Common myeloid progenitor, CD34-positive (primary cell): ENCODE measurements at regions not wholly inside any gene's neighbourhood (a gene's known extent, or its start where the extent isn't known, plus 50 kb on each side); places are given as distances from the start of the nearest gene placed in this dataset.

Experiments
- CTCF ChIA-PET: fragments of 350-600 bp; sonication (Branson Sonifier 250); formaldehyde crosslinking; loops from one replicate; lab custom pipeline; 2021; ENCODE audit warnings: antibody characterized with exemption; lab: Charles Lee
- POLR2A ChIA-PET: fragments of 350-600 bp; sonication (Branson Sonifier 250); formaldehyde crosslinking; loops from one replicate; lab custom pipeline; 2021; ENCODE audit warnings: antibody characterized with exemption; lab: Charles Lee
- DNase-seq, 3 donors: peaks; one replicate each; pipeline versions ENCODE4 v3.0.0 to v3.0.0-alpha.2; 2013
- H3K27ac ChIP-seq, 2 experiments: 1 replicate in 1 of 2; 2 replicates in 1 of 2; pipeline ENCODE4 v1.7.0; 2013; ENCODE audit warnings: inconsistent platforms in 2 of 2, low read length in 2 of 2, mild to moderate bottlenecking in 2 of 2, low read depth in 1 of 2, moderate library complexity in 1 of 2; ENCODE audit not compliant: severe bottlenecking in 2 of 2, insufficient read depth in 1 of 2, poor library complexity in 1 of 2
- H3K27me3 ChIP-seq, 5 experiments: replicated peaks in 2 of 5; 1 replicate in 3 of 5; 2 replicates in 2 of 5; pipeline versions ENCODE4 v1.6.1 to v1.7.0; 2013; ENCODE audit warnings: low read length in 4 of 5, mild to moderate bottlenecking in 2 of 5, moderate library complexity in 2 of 5, inconsistent platforms in 1 of 5; ENCODE audit not compliant: insufficient read depth in 5 of 5, control insufficient read depth in 4 of 5
- H3K36me3 ChIP-seq, 4 experiments: 1 replicate in 2 of 4; 2 replicates in 2 of 4; pipeline versions ENCODE4 v1.6.1 to v1.7.0; 2013; ENCODE audit warnings: low read length in 3 of 4, control low read depth in 1 of 4, mild to moderate bottlenecking in 1 of 4; ENCODE audit not compliant: control insufficient read depth in 4 of 4, insufficient read depth in 4 of 4
- H3K4me1 ChIP-seq, 4 experiments: 1 replicate in 3 of 4; 2 replicates in 1 of 4; pipeline versions ENCODE4 v1.6.1 to v1.7.1; 2013; ENCODE audit warnings: low read length in 3 of 4, mild to moderate bottlenecking in 3 of 4, control low read depth in 1 of 4, inconsistent platforms in 1 of 4, moderate library complexity in 1 of 4; ENCODE audit not compliant: control insufficient read depth in 4 of 4, insufficient read depth in 4 of 4; ENCODE audit errors: control extremely low read depth in 1 of 4
- H3K4me3 ChIP-seq, 7 experiments: 1 replicate in 4 of 7; 2 replicates in 3 of 7; pipeline versions ENCODE4 v1.5.1 to v1.7.0; 2013; ENCODE audit warnings: mild to moderate bottlenecking in 7 of 7, low read length in 6 of 7, moderate library complexity in 6 of 7, inconsistent platforms in 2 of 7, low read depth in 2 of 7, control low read depth in 1 of 7; ENCODE audit not compliant: insufficient read depth in 4 of 7, control insufficient read depth in 1 of 7; ENCODE audit errors: extremely low read depth in 1 of 7
- H3K9me3 ChIP-seq, 5 experiments: 1 replicate in 4 of 5; 2 replicates in 1 of 5; pipeline versions ENCODE4 v1.6.1 to v1.7.1; 2013; ENCODE audit warnings: low read length in 4 of 5, mild to moderate bottlenecking in 2 of 5, inconsistent platforms in 1 of 5, low read depth in 1 of 5, moderate library complexity in 1 of 5; ENCODE audit not compliant: control insufficient read depth in 4 of 5, insufficient read depth in 2 of 5; ENCODE audit errors: control extremely low read depth in 1 of 5
- WGBS: methylation state at CpG from one replicate; pipeline ENCODE4 v1.1.5; 2013; ENCODE audit not compliant: insufficient coverage; 5-methylcytosine and 5-hydroxymethylcytosine counted together

DNA sequence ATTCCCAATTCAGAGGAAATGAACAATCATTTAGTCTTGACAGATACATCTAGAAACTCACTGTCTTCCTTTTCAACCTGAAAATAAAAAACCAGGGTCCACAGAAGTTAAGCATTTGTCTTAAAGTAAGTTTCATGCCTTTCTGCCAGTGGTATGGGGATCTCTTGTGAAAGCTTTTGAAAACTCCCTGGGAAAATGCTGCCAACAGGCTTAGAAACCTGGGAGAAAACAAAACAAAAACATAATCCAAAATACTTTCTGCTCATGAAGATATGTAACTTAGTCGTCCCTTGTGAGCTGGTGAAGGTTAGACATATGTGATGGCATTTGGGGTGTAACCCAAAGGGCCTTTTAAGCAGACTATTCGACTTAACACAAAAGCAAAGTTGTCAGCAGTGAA is 66.4 kb upstream of the ZNF438 start:
- Histone ChIP-seq H3K27me3 (peaks cover 0 to 2% (median 0%) of the 10 kb centered on the region in 5 experiments), H3K27ac (no peak overlapping the region), H3K4me1 (peaks cover 0 to 8% (median 5%) of the 10 kb centered on the region in 4 experiments), H3K36me3 (no peaks in the 10 kb centered on the region), H3K9me3 (no peaks in the 10 kb centered on the region), H3K4me3 (no peak overlapping the region)
- 100% methylated on average over 2 of the region's 2 CpGs for WGBS
- DNase-seq = no peak
- CTCF ChIA-PET = interaction anchor here (0.6 kb wide), 1 partner anchor 813 kb away, joined by 4 read pairs; no protein-coding TSS in a partner anchor
- POLR2A ChIA-PET = no interaction called here

GRCh38 chr10:31099094-31099493 is 67.4 kb upstream of the ZNF438 start:
- Histone ChIP-seq H3K27me3 (peaks cover 0 to 2% (median 0%) of the 10 kb centered on the region in 5 experiments), H3K27ac (no peak overlapping the region), H3K4me1 (peaks cover 0 to 8% (median 5%) of the 10 kb centered on the region in 4 experiments), H3K9me3 (no peaks in the 10 kb centered on the region), H3K4me3 (no peak overlapping the region), H3K36me3 (no peaks in the 10 kb centered on the region)
- no peak for DNase-seq
- ChIA-PET CTCF (no interaction called here), POLR2A (no interaction called here)
- WGBS = 85% methylated on average over 8 of the region's 10 CpGs

GRCh38 chr10:31099664-31100063 is 68.0 kb upstream of the ZNF438 start:
- H3K4me3 ChIP-seq = no peak overlapping the region
- no peaks in the 10 kb centered on the region for H3K9me3 ChIP-seq
- POLR2A ChIA-PET = no interaction called here
- no peak overlapping the region for H3K27ac ChIP-seq
- DNase-seq = no peak
- peaks cover 0 to 8% (median 5%) of the 10 kb centered on the region in 4 experiments for H3K4me1 ChIP-seq
- peaks cover 0 to 2% (median 0%) of the 10 kb centered on the region in 5 experiments for H3K27me3 ChIP-seq
- H3K36me3 ChIP-seq = no peaks in the 10 kb centered on the region
- 98% methylated on average over 9 of the region's 10 CpGs for WGBS
- CTCF ChIA-PET = no interaction called here

DNA sequence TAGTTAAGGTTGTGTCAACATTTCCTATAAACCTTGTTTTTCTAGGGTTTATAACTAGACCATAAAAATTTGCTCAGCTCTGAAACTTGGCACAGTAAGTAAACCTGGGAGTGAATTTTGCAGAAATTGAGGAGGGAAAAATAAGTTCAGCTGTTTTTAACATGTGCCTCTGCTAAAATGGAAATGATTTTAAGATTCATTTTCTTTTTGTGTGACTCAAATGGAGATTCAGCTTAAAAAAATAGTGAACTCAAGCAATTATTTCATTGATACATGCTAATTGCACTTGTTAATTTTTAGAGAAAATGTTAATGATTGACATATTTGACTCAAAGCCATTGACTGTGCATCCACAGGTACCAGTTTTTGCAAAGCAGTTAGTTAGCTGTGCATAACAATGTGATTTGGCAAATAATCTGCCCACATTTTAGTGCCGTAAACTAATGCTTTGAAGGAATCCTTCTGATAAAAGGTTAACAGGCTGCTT is 68.5 kb upstream of the ZNF438 start:
- H3K27me3 ChIP-seq = peaks cover 0 to 2% (median 0%) of the 10 kb centered on the region in 5 experiments
- POLR2A ChIA-PET = no interaction called here
- CTCF ChIA-PET = no interaction called here
- H3K4me3 ChIP-seq = no peak overlapping the region
- no peak for DNase-seq
- H3K27ac ChIP-seq = no peak overlapping the region
- peaks cover 0 to 8% (median 5%) of the 10 kb centered on the region in 4 experiments for H3K4me1 ChIP-seq
- no peaks in the 10 kb centered on the region for H3K36me3 ChIP-seq
- no CpG with 5 or more reads among the region's 1 CpG for WGBS
- H3K9me3 ChIP-seq = no peaks in the 10 kb centered on the region

GRCh38 chr10:31100662-31101061 is 69.0 kb upstream of the ZNF438 start:
- WGBS = 91% methylated on average over 7 of the region's 8 CpGs
- Histone ChIP-seq H3K9me3 (no peaks in the 10 kb centered on the region), H3K27ac (no peak overlapping the region), H3K4me3 (no peak overlapping the region), H3K4me1 (peaks cover 0 to 8% (median 5%) of the 10 kb centered on the region in 4 experiments), H3K36me3 (no peaks in the 10 kb centered on the region), H3K27me3 (peaks cover 0 to 2% (median 0%) of the 10 kb centered on the region in 5 experiments)
- POLR2A ChIA-PET = no interaction called here
- DNase-seq = no peak
- CTCF ChIA-PET = interaction anchor here (1.2 kb wide), 1 partner anchor 9 kb away, joined by 4 read pairs; no protein-coding TSS in a partner anchor

DNA sequence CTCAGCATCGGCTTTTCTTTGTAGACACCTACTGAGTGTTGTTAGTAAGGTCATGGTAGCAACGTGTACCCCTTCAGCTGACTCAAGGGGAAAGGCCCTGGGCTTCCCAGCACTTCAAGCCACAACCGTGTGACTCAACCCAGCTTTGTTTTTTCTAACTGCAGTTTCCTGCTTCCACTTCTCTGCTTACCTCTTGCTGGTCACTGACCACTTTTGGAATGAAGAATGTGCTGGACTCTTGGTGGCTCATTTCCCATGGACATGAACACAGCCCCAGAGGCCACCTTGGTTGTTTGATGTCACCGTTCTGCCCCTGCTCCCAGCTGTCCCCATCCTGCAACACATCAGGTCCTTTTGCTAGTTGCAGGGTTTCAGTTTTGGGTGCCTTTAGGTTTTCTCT is 69.5 kb upstream of the ZNF438 start:
- ChIA-PET POLR2A (no interaction called here), CTCF (interaction anchor here (1.2 kb wide), 1 partner anchor 10 kb away, joined by 4 read pairs; no protein-coding TSS in a partner anchor)
- DNase-seq = peak in 2 of 3 donors; percentile 50
- peaks cover 0 to 8% (median 5%) of the 10 kb centered on the region in 4 experiments for H3K4me1 ChIP-seq
- H3K36me3 ChIP-seq = no peaks in the 10 kb centered on the region
- 31% methylated on average over 3 of the region's 4 CpGs for WGBS
- peaks cover 0 to 2% (median 0%) of the 10 kb centered on the region in 5 experiments for H3K27me3 ChIP-seq
- H3K9me3 ChIP-seq = no peaks in the 10 kb centered on the region
- no peak overlapping the region for H3K4me3 ChIP-seq
- no peak overlapping the region for H3K27ac ChIP-seq

- ChIA-PET POLR2A (no interaction called here), CTCF (no interaction called here)
- Histone ChIP-seq H3K36me3 (no peaks in the 10 kb centered on the region), H3K4me1 (peaks cover 0 to 8% (median 5%) of the 10 kb centered on the region in 4 experiments), H3K4me3 (no peak overlapping the region), H3K9me3 (no peaks in the 10 kb centered on the region), H3K27ac (no peak overlapping the region), H3K27me3 (no peaks in the 10 kb centered on the region)
- DNase-seq = no peak
- 38% methylated on average over 1 of the region's 2 CpGs for WGBS
Observed at GRCh38 chr10:31102421-31102820, 70.8 kb upstream of the ZNF438 start.
